ENCODE measurements at regions not wholly inside any gene's neighbourhood (a gene's known extent, or its start where the extent isn't known, plus 50 kb on each side); places are given as distances from the start of the nearest gene placed in this dataset.

GRCh38 chr3:27878014-27878383 lies 155.9 kb upstream of the EOMES start:
- TF ChIP-seq CTCF (IDR thresholded peaks at IDR 0.05; ENCODE audit: poor library complexity): no peak
- no peak for TF ChIP-seq EZH2 (IDR thresholded peaks at IDR 0.05; ENCODE audit: borderline replicate concordance)
- no peak for TF ChIP-seq EZH2phosphoT487 (IDR thresholded peaks at IDR 0.05; ENCODE audit: low read depth, severe bottlenecking, unreplicated experiment)

Data from hepatocyte (in vitro differentiated cells).